Activated naive CD8-positive, alpha-beta T cell treated with anti-CD3 and anti-CD28 coated beads, Interleukin-2, amount 50 U/mL, for 24 hours (primary cell): ENCODE measurements at regions not wholly inside any gene's neighbourhood (a gene's known extent, or its start where the extent isn't known, plus 50 kb on each side); places are given as distances from the start of the nearest gene placed in this dataset.
"Not testable (repeated sequence)": the region's sequence is repeated elsewhere in the genome, so short reads cannot be mapped to it uniquely, and the experiment has no call there.

ENCODE experiments used
- ATAC-seq: fragments of 150-1000 bp; cut with Tn5 transposase; one replicate; pipeline ENCODE4 v1.10.0; 2021
- DNase-seq: peaks from one replicate; pipeline ENCODE4 v3.0.0; 2021
- H3K27ac Mint-ChIP-seq: one replicate; pipeline ENCODE4 v1.8.0; 2021; ENCODE audit warnings: mild to moderate bottlenecking, mixed read lengths
- H3K27me3 Mint-ChIP-seq: one replicate; pipeline ENCODE4 v1.8.0; 2021; ENCODE audit warnings: mixed read lengths
- H3K36me3 Mint-ChIP-seq: one replicate; pipeline ENCODE4 v1.8.0; 2021; ENCODE audit warnings: low read depth, mixed read lengths
- H3K4me1 Mint-ChIP-seq: one replicate; pipeline ENCODE4 v1.8.0; 2021; ENCODE audit warnings: mixed read lengths
- H3K4me3 Mint-ChIP-seq: one replicate; pipeline ENCODE4 v1.8.0; 2021; ENCODE audit warnings: mild to moderate bottlenecking, moderate library complexity, mixed read lengths
- H3K9me3 Mint-ChIP-seq: one replicate; pipeline ENCODE4 v1.8.0; 2021; ENCODE audit warnings: mixed read lengths

DNA sequence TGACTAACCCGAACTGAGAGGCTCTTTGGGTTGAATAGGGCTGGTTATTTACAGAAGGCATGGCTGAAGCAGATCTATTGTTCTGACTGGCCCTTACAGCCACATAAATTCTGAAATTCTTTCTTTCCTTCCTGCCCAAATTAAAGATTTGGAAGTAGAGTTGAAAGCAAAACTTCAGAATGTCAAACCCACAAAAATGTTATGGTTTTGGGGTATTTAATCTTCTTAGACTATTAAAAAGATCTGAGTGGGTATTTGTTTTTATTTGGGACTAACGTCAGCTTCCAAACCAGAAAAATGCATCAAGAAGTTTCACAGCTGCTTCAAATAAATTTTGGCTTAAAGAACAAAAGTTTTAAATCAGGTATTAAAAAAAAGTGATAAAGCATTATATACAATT, 124.5 kb downstream of the AHR start:
- DNase-seq (no peak), ATAC-seq (no peak)
- H3K27ac Mint-ChIP-seq: no peak overlapping the region
- H3K4me3 Mint-ChIP-seq: no peak overlapping the region
- H3K9me3 Mint-ChIP-seq: peaks cover 6% of the 10 kb centered on the region
- H3K27me3 Mint-ChIP-seq: no peaks in the 10 kb centered on the region
- H3K36me3 Mint-ChIP-seq: no peaks in the 10 kb centered on the region
- H3K4me1 Mint-ChIP-seq: no peaks in the 10 kb centered on the region

GRCh38 chr7:17427924-17428323, 129.5 kb downstream of the AHR start:
- no peaks in the 10 kb centered on the region for H3K4me1 Mint-ChIP-seq
- DNase-seq (no peak), ATAC-seq (no peak)

GRCh38 chr7:17429579-17429978, 131.1 kb downstream of the AHR start:
- no peak for DNase-seq
- Mint-ChIP-seq H3K27me3 (peaks cover 2% of the 10 kb centered on the region), H3K36me3 (no peaks in the 10 kb centered on the region), H3K27ac (no peak overlapping the region), H3K4me1 (no peaks in the 10 kb centered on the region), H3K4me3 (no peak overlapping the region), H3K9me3 (peaks cover 13% of the 10 kb centered on the region)
- ATAC-seq: no peak

More at GRCh38 chr7:17427924-17428323, 129.5 kb downstream of the AHR start:
- Mint-ChIP-seq H3K27ac (no peak overlapping the region), H3K9me3 (peaks cover 13% of the 10 kb centered on the region), H3K36me3 (no peaks in the 10 kb centered on the region), H3K4me3 (no peak overlapping the region), H3K27me3 (peaks cover 2% of the 10 kb centered on the region)

DNA sequence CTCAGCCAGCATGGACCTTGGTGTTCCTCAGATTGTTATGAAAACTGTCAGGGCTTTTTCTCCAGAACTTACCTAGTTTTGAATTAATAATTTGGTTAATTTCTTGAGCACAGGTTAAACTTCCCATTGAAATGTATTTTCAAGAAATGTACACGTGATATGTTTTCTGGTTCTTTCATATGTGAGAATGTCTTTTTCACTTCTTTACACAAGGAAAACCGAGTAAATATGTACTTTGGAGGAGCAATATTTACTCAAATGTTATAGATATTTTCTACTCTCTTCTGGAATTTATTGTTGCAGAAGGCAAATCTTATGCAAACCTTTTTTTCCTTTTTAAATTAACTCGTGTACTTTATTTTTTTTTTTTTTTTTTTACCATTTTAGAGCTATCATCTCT, 134.3 kb downstream of the AHR start:
- no peaks in the 10 kb centered on the region for H3K4me1 Mint-ChIP-seq
- no peak overlapping the region for H3K4me3 Mint-ChIP-seq
- H3K36me3 Mint-ChIP-seq: no peaks in the 10 kb centered on the region

DNA sequence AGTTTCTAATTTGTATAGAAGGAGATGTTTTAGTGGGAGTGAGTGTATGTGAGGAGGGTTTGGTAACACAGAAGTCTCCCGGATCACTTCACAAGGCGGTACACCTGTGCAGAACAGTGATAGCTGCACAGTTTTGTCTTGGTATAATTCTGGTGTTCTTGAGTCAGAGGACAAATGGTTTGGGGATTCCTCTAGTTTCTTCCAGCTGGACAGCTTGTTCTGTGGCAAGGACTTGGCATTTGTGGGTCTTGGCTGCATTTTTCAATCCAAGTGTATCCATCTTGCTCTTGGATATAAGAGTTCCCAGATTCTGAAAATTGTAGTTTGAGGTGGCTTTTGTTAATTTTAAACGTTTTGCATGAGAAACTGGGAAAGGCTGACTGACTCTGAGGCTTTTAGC, 135.7 kb downstream of the AHR start:
- H3K27ac Mint-ChIP-seq: no peak overlapping the region
- H3K9me3 Mint-ChIP-seq: no peaks in the 10 kb centered on the region
- peaks cover 2% of the 10 kb centered on the region for H3K27me3 Mint-ChIP-seq
- H3K36me3 Mint-ChIP-seq: no peaks in the 10 kb centered on the region
- peaks cover 11% of the 10 kb centered on the region for H3K4me1 Mint-ChIP-seq
- DNase-seq (no peak), ATAC-seq (no peak)
- no peak overlapping the region for H3K4me3 Mint-ChIP-seq

More for the DNA sequence above, 134.3 kb downstream of the AHR start:
- no peak for ATAC-seq
- H3K27ac Mint-ChIP-seq: no peak overlapping the region
- peaks cover 2% of the 10 kb centered on the region for H3K27me3 Mint-ChIP-seq
- DNase-seq: no peak
- H3K9me3 Mint-ChIP-seq: peaks cover 9% of the 10 kb centered on the region

DNA sequence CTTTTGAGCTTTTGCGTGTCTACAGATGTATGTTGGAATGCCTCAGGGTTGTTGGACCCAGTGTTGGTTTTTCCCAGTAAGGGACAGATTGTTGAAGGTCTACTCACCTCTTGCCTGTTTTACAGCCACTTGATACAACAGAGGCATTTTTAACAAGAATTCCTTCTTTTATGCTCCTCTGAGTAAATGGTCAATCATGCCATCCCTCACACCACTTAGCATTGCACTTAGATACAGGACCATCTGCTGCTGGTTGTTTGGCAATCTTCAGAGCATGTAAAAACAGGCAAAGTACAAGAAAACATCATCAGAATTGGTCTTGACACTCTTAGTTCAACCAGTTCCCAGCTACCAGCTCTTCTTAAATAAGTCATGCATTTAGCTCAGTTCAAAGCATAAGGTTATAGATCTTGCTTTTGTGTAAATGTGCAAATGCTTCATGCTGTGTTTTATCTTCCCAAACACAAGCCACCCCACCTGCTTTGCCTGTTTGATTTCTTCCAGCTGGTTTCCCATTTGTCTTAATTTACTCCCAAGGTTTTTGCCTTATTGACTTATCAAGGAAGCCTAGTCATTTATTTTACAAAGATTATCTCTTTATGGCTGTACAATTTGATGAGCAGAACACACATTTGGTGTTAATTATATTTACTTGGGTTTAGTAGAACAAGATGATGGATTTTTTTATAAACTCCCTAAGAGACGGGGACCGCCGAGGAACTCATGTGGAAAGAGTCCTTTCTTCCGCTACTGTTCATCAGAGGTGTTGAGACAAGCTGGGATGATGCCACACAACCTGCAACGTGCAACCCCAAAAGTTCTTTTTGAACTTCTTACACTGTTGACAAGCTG, 136.6 kb downstream of the AHR start:
- Mint-ChIP-seq H3K9me3 (peaks cover 6% of the 10 kb centered on the region), H3K36me3 (no peaks in the 10 kb centered on the region), H3K27ac (no peak overlapping the region), H3K4me3 (no peak overlapping the region), H3K27me3 (peaks cover 2% of the 10 kb centered on the region), H3K4me1 (peaks cover 18% of the 10 kb centered on the region)
- ATAC-seq (no peak), DNase-seq (no peak)

DNA sequence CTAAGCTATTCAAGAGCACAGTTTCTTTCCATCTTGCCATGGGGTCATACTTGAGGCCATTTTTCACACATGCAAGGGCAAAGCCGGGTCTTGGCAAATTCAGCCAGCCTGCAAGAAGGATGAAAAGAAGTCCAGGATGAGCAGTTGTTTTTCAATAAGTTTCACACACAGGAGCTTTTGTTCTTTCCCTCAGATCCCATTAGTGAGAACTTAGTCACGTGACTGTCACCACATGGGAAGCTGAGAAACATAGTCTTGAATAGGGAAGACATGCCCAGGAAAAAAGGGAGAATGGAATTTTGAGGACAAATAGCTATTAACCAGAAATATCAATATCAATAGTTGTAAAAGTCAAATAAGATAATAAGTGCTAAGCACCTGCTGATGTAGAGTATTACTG, 137.7 kb downstream of the AHR start:
- Mint-ChIP-seq H3K36me3 (peaks cover 2% of the 10 kb centered on the region), H3K27me3 (peaks cover 2% of the 10 kb centered on the region), H3K4me1 (peaks cover 23% of the 10 kb centered on the region), H3K27ac (no peak overlapping the region), H3K4me3 (no peak overlapping the region), H3K9me3 (peaks cover 15% of the 10 kb centered on the region)
- no peak for ATAC-seq
- DNase-seq: no peak

GRCh38 chr7:17437586-17437985, 139.1 kb downstream of the AHR start:
- H3K4me3 Mint-ChIP-seq: no peak overlapping the region
- no peak overlapping the region for H3K27ac Mint-ChIP-seq
- H3K36me3 Mint-ChIP-seq: peaks cover 2% of the 10 kb centered on the region
- H3K27me3 Mint-ChIP-seq: no peaks in the 10 kb centered on the region
- H3K4me1 Mint-ChIP-seq: peaks cover 23% of the 10 kb centered on the region
- peaks cover 19% of the 10 kb centered on the region for H3K9me3 Mint-ChIP-seq
- DNase-seq: no peak
- no peak for ATAC-seq

DNA sequence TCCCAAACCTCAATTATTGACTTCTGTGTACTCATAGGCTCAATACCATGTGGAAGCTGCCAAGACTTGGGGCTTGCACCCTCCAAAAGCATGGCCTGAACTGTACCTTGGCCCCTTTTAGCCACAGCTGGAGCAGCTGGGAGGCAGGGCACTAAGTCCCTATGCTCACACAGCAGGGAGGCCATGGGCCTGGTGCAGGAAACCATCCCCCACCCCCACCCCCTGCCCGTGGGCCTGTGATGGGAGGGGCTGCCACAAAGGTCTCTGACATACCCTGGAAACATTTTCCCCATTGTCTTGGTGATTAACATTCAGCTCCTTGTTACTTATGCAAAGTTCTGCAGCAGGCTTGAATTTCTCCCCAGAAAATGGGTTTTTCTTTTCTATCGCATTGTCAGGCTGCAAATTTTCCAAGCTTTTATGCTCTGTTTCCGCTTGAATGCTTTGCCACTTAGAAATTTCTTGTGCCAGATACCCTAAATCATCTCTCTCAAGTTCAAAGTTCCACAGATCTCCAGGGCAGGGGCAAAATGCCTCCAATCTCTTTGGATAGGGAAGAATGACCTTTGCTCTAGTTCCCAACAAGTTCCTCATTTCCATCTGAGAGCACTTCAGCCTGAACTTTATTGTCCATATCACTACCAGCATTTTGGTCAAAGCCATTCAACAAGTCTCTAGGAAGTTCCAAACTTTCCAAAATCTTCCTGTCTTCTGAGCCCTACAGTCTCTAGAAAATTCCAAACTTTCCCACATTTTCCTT, 141.8 kb downstream of the AHR start:
- not testable (repeated sequence) for DNase-seq, H3K27ac Mint-ChIP-seq, H3K27me3 Mint-ChIP-seq, ATAC-seq, H3K36me3 Mint-ChIP-seq, H3K4me3 Mint-ChIP-seq
- Mint-ChIP-seq H3K9me3 (peaks cover 19% of the 10 kb centered on the region), H3K4me1 (peaks cover 23% of the 10 kb centered on the region)

GRCh38 chr7:17440831-17441230, 142.4 kb downstream of the AHR start:
- DNase-seq: no peak
- H3K36me3 Mint-ChIP-seq: peaks cover 3% of the 10 kb centered on the region
- peaks cover 23% of the 10 kb centered on the region for H3K4me1 Mint-ChIP-seq
- no peak for ATAC-seq
- no peak overlapping the region for H3K27ac Mint-ChIP-seq
- peaks cover 2% of the 10 kb centered on the region for H3K27me3 Mint-ChIP-seq
- no peak overlapping the region for H3K4me3 Mint-ChIP-seq
- H3K9me3 Mint-ChIP-seq: peaks cover 23% of the 10 kb centered on the region

DNA sequence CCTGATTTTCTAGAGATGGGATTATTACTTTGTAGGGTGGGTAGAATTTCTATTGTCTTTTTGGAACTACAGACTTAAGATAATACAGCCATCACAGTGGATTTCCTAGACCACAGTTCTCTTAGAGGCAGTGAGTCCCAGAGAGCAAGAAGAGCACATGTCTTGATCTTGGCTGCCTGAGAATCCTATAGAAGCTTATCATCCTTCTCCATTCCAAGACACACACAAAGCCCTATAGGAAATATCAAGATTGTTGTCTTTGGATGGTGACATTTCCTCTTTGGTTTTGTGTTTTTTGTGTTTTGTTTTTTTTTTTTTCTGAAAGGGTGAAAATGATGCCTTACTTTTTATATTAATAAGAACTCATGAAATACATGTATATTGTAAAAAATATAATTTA, 143.1 kb downstream of the AHR start:
- H3K9me3 Mint-ChIP-seq: peaks cover 23% of the 10 kb centered on the region
- DNase-seq (no peak), ATAC-seq (no peak)
- no peak overlapping the region for H3K4me3 Mint-ChIP-seq
- H3K4me1 Mint-ChIP-seq: peaks cover 23% of the 10 kb centered on the region
- no peak overlapping the region for H3K27ac Mint-ChIP-seq
- H3K36me3 Mint-ChIP-seq: peaks cover 3% of the 10 kb centered on the region
- peaks cover 5% of the 10 kb centered on the region for H3K27me3 Mint-ChIP-seq

DNA sequence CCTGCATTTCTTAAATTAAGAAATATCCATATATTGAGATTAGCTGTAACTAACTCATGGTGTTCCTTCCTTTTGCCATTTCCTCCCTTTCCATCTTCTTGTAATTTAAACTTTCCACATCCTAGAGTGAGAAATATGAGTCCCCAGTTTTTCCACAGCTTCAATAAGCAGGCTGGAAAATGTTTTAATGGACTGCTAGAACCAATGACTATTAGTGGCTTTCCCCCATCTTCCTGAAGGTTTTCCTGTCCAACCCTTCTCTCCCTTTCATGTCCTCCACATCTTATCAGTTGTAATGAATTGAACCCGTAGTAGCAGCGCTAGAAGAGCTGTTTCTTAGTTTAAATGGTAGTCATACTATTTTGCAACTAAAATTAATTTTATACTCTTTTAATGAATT, 145.7 kb downstream of the AHR start:
- peaks cover 10% of the 10 kb centered on the region for H3K27me3 Mint-ChIP-seq
- peaks cover 3% of the 10 kb centered on the region for H3K36me3 Mint-ChIP-seq
- H3K4me1 Mint-ChIP-seq: peaks cover 12% of the 10 kb centered on the region
- DNase-seq (no peak), ATAC-seq (no peak)
- peaks cover 44% of the 10 kb centered on the region for H3K9me3 Mint-ChIP-seq
- H3K4me3 Mint-ChIP-seq: no peak overlapping the region
- H3K27ac Mint-ChIP-seq: no peak overlapping the region

GRCh38 chr7:17444673-17445072, 146.2 kb downstream of the AHR start:
- ATAC-seq: peak; percentile 36
- no peak overlapping the region for H3K4me3 Mint-ChIP-seq

GRCh38 chr7:17446340-17446739, 147.9 kb downstream of the AHR start:
- H3K27ac Mint-ChIP-seq: no peak overlapping the region
- H3K4me1 Mint-ChIP-seq: no peaks in the 10 kb centered on the region
- H3K27me3 Mint-ChIP-seq: peaks cover 12% of the 10 kb centered on the region
- no peak overlapping the region for H3K4me3 Mint-ChIP-seq
- H3K9me3 Mint-ChIP-seq: peaks cover 27% of the 10 kb centered on the region
- ATAC-seq (no peak), DNase-seq (no peak)
- peaks cover 1% of the 10 kb centered on the region for H3K36me3 Mint-ChIP-seq

More at GRCh38 chr7:17444673-17445072, 146.2 kb downstream of the AHR start:
- Mint-ChIP-seq H3K27me3 (peaks cover 10% of the 10 kb centered on the region), H3K27ac (no peak overlapping the region), H3K36me3 (peaks cover 3% of the 10 kb centered on the region), H3K9me3 (peaks cover 41% of the 10 kb centered on the region), H3K4me1 (peaks cover 7% of the 10 kb centered on the region)
- no peak for DNase-seq
